ENCODE measurements at regions not wholly inside any gene's neighbourhood (a gene's known extent, or its start where the extent isn't known, plus 50 kb on each side); places are given as distances from the start of the nearest gene placed in this dataset.

DNA sequence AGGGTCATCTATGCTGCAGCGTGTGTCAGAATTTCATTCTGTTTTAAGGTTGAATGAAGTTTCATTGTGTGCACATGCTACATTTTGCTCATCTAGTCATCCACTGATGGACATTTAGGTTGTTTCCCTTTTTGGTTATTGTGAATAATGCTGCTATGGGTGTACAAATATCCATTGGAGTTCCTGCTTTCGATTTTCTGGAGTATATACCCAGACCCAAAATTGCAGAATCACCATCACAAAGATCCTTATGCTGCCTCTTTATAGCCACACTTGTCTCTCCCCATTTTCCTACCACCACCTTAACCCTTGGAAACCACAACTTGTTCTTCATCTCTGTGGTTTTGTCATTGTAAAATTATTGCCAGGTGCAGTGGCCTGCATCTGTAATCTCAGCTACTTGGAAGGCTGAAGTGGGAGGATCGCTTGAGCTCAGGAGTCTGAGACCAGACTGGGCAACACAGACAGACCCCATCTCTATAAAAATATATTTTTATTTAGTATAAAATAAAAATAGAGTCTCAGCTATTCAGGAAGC lies 166.2 kb downstream of the HSD17B3 start:
- no peak overlapping the region for H3K4me3 ChIP-seq (ENCODE audit: low read depth, low read length)
- no peak for DNase-seq (ENCODE audit: low read depth)

GRCh38 chr9:96135076-96135752 lies 166.8 kb downstream of the HSD17B3 start:
- no peak for DNase-seq (ENCODE audit: low read depth)
- H3K4me3 ChIP-seq (ENCODE audit: low read depth, low read length) = no peak overlapping the region

GRCh38 chr9:96133321-96134021 lies 168.5 kb downstream of the HSD17B3 start:
- no peak for DNase-seq (ENCODE audit: low read depth)
- H3K4me3 ChIP-seq (ENCODE audit: low read depth, low read length) = no peak overlapping the region

- no peak for DNase-seq (ENCODE audit: low read depth)
- no peak overlapping the region for H3K4me3 ChIP-seq (ENCODE audit: low read depth, low read length)
Measured at GRCh38 chr9:96131825-96132224, 170.2 kb downstream of the HSD17B3 start.

DNA sequence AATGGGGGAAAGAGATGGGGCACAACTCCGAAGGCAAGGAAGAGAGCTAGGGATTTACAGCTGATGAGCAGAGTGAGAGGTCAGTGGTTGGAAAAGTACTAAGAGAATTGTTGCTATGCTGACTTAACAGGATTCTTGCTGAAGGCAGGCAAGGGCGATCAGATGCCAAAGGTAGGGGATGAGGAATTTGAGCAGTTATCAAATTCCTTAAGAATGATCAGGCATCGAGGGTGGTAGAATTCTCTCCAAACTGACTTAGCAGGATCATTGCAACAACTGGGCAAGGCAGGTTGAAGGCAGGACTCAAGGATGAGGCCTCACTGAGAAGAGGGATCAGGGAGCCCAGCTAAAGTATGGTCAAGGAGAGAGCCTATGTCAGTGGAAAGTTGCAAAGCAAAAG lies 171.0 kb downstream of the HSD17B3 start:
- H3K4me3 ChIP-seq (ENCODE audit: low read depth, low read length) = no peak overlapping the region
- DNase-seq (ENCODE audit: low read depth) = no peak

- no peak overlapping the region for H3K4me3 ChIP-seq (ENCODE audit: low read depth, low read length)
- DNase-seq (ENCODE audit: low read depth) = no peak
Measured at GRCh38 chr9:96129747-96130146, 172.2 kb downstream of the HSD17B3 start.

GRCh38 chr9:96128880-96129279 lies 173.1 kb downstream of the HSD17B3 start:
- H3K4me3 ChIP-seq (ENCODE audit: low read depth, low read length) = no peak overlapping the region
- DNase-seq (ENCODE audit: low read depth) = no peak

DNA sequence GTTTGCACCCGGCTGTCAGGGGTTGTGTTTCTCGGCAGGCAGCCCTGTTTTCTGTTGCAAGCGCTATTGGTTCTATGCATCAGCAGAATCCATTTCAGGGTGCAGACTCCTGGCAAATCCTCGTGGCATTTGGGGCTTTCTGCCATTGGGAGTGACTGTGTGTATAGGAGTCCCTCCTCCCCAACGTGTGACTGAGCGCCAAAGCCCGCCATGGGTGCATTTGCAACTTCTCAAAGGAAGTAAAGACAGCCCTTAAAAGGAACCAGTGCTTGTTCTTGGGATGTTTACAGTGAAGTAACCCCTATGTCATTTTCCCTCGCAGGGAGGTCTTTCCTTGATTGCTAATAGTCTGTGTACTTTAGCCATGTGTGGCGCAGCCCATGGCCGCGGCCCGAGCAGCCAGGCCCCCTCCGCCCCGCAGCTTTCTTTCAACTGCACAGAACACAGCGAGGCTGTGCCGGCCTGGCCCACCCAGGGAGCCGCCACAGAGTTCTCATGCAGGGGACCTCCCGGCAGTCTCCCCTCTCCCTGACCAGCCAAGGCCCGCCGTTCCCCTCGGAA lies 175.6 kb downstream of the HSD17B3 start:
- no peak for DNase-seq (ENCODE audit: low read depth)
- no peak overlapping the region for H3K4me3 ChIP-seq (ENCODE audit: low read depth, low read length)

- DNase-seq (ENCODE audit: low read depth) = no peak
- no peak overlapping the region for H3K4me3 ChIP-seq (ENCODE audit: low read depth, low read length)
Measured at GRCh38 chr9:96125624-96126023, 176.4 kb downstream of the HSD17B3 start.

DNA sequence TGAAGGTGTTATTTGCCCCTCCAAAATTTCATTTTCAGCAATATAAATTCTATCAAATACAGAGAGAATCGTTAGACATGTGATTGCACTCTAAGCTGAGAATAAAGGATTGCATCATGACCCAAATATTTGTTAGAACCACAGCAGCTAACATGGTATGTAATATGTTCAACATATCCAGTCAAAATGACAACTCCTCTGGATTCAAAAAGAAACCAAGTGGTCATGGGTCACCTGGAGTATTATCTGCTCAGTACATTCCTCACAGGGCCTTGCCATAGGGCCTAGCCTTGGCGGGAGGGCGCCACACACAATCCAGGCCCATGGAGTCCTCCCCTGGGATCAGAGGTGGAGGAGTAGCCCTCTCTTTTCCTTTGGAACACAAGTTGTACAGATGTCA lies 179.2 kb downstream of the HSD17B3 start:
- no peak for DNase-seq (ENCODE audit: low read depth)
- H3K4me3 ChIP-seq (ENCODE audit: low read depth, low read length) = no peak overlapping the region

- no peak for DNase-seq (ENCODE audit: low read depth)
Measured at GRCh38 chr9:96122282-96122681, 179.7 kb downstream of the HSD17B3 start.

GRCh38 chr9:96121136-96121535 lies 180.8 kb downstream of the HSD17B3 start:
- no peak for DNase-seq (ENCODE audit: low read depth)

More at GRCh38 chr9:96122282-96122681, 179.7 kb downstream of the HSD17B3 start:
- no peak overlapping the region for H3K4me3 ChIP-seq (ENCODE audit: low read depth, low read length)

GRCh38 chr9:96117398-96118080 lies 184.4 kb downstream of the HSD17B3 start:
- no peak overlapping the region for H3K4me3 ChIP-seq (ENCODE audit: low read depth, low read length)
- DNase-seq (ENCODE audit: low read depth) = no peak

More at GRCh38 chr9:96121136-96121535, 180.8 kb downstream of the HSD17B3 start:
- no peak overlapping the region for H3K4me3 ChIP-seq (ENCODE audit: low read depth, low read length)

DNA sequence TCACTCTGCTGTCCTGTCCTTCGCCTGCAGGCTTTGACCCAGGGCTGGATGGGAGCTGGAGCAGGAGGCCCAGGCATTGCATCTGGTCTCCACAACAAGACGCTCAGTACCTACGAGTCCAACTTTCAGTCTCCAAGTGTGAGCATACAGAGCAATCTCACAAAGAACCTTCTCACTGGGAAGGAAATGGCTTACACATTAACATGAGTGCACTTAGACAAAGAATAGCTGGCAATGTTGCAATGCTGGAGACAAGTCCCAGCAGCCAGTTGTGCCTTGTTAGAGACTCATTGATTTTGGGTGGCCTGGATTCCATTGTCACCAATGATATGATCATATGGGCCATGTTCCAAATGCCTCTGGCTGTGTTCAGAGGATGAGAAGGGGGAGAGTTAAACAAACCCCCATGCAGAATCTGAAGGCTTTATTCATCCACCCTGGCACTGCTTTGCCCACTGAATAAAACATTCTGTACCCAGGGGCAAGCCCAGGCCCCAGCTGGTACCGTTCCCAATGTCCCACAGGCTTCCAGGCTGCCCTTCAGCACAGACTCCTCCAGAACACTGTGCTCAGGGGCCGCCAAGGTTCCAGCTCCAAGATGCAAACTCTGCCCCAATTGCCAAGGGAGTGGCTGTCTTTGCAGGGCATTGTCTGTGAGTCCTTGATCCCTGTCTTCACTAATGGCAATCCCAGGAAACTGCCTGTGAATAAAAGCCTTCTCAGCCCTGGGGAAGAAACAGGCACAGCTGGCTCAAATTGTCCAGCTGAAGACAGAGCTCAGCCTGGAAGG lies 185.5 kb downstream of the HSD17B3 start:
- no peak for DNase-seq (ENCODE audit: low read depth)
- H3K4me3 ChIP-seq (ENCODE audit: low read depth, low read length) = no peak overlapping the region

DNA sequence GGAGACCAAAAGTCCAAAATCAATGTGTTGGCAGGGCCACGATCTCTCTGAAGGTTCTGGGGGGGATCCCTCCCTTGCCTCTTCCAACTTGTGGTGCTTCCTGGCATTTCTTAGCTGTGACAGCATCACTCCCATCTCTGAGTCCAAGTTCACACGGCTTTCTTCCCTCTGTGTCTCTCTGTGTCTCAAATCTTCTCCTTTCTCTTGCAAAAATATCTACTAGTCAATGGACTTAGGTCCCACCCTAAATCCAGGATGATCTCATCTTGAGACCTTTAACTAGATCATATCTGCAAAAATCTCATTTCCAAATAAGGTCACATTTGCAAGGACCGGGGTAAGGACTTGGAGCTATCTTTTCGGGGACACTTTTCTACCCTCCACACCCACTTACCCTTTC lies 186.1 kb downstream of the HSD17B3 start:
- no peak for DNase-seq (ENCODE audit: low read depth)
- H3K4me3 ChIP-seq (ENCODE audit: low read depth, low read length) = no peak overlapping the region

DNA sequence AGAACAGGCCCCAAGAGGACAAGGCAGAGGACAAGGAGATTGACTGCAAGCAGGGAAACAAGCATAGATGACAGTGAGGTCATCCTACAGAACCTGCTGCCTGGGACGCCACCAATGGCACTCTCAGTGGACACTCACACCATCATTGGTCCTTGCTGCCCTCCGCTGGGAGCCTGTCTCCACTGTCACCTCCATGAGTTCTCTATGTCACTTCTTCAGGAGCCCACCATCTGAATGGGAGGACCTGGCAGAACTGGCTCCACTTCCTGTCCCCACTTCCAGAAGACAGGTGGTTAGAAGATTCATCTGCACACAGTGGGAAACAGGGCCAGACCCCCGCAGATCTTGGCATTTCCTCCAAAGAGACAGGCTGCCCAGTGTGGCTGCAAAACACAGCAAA lies 188.9 kb downstream of the HSD17B3 start:
- no peak overlapping the region for H3K4me3 ChIP-seq (ENCODE audit: low read depth, low read length)
- no peak for DNase-seq (ENCODE audit: low read depth)

- no peak overlapping the region for H3K4me3 ChIP-seq (ENCODE audit: low read depth, low read length)
- DNase-seq (ENCODE audit: low read depth) = no peak
Measured at GRCh38 chr9:96109680-96110351, 192.2 kb downstream of the HSD17B3 start.

DNA sequence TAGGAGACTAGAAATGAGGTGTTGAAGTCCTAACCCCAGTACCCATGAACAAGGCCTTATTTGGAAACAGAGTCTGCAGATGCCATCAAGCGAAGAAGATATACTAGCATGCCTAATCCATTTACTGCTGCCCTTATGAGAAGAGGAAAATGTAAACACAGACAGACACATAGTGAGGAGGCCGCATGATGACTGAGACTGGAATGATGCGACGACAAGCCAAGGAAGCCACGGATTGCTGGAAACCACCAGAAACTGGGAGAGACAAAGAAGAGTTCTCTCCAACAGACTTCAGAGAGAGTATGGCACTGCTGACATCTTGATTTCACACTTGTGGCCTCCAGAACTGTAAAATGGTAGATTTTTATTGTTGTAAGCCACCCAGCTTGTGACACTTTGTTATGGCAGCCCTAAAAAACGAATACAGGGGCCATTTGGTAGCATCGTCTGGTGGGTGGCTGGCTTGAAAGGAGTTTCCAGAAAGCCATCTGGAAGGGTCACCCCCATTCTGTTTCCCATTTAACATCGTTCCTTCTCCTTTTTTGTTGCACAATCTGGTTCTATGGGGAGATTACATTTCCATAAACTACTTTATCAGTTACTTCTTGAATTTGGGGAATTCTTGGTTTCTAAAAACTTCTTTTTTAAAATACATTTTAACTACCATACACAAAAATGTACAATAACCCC lies 193.1 kb downstream of the HSD17B3 start:
- DNase-seq (ENCODE audit: low read depth) = no peak
- no peak overlapping the region for H3K4me3 ChIP-seq (ENCODE audit: low read depth, low read length)
